Inferior parietal cortex (tissue), 1 donor: ENCODE measurements at regions not wholly inside any gene's neighbourhood (a gene's known extent, or its start where the extent isn't known, plus 50 kb on each side); places are given as distances from the start of the nearest gene placed in this dataset.

ENCODE experiments used
- DNase-seq: peaks from one replicate; pipeline ENCODE4 v3.0.0-alpha.2; 2016; ENCODE audit errors: extremely low spot score

GRCh38 chr16:55116165-55116920, 185.7 kb downstream of the IRX5 start:
- no peak for DNase-seq

- DNase-seq = no peak
These were observed 188.1 kb downstream of the IRX5 start for GRCh38 chr16:55118701-55119260.

GRCh38 chr16:55120408-55120807, 189.7 kb downstream of the IRX5 start:
- no peak for DNase-seq

GRCh38 chr16:55120826-55121225, 190.2 kb downstream of the IRX5 start:
- no peak for DNase-seq

- DNase-seq = no peak
These were observed 193.0 kb downstream of the IRX5 start for GRCh38 chr16:55123652-55124051.

DNA sequence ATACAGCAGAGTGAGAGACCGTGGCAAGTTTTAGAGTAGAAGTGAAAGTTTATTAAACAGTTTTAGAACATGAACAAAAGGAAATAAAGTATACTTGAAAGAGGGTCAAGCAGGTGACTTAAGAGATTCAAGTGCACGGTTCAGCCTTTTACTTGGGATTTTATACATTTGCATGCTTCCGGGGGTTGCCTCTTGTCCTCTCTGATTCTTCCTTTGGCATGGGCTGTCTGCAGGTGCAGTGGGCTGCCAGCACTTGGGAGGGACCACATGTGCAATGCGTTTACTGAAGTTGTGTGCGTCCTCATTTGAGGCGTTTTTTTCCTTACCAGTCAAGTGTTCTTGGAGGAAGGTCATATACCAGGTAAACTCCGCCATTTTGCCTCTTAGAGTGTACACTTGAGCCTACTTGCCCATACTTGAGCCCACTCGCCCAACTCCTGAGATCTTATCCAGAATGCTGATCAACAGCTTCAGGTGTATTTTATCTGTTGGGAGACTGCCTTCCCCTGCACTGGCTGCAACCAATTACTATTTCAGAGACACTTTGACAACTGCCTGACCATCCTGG, 195.2 kb downstream of the IRX5 start:
- no peak for DNase-seq

DNA sequence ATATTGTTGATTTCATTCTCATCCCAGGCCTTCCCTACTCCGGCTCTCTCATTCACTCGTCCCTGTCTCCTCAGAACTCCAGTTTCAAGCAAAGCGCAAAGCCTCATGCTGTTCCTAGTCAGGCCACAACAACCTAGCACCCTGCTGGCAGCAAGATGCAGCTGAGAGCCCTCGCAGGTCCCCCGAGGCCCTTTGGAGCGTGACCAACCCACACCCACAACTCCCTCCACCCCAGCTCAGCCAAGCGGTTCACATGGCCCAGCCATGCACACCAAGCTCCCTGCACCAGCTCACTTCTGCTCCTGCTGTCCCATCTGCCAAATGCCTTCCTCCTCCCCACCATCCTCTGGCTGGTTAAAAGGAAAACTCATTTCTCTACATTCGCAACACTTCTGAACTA, 195.8 kb downstream of the IRX5 start:
- no peak for DNase-seq

DNA sequence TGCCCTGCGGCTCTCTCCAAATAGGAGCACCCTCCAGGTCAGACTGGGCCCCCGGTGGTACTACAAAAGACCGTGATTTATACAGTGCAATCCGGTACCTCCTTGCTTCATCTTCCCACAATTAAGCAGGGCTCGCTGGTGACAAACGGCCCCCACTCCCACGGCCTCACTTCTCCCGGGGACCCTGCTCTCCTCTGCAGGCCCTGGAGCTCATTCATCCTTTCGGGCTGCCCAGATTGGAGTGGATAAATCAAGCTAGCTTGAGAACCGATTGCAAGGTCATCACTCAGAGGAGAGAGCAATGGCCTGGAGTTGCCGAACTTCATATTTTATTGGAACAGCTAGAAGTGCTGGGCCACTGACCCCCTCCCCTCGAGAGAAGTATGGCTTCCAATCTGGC, 193.5 kb upstream of the IRX6 start:
- no peak for DNase-seq

DNA sequence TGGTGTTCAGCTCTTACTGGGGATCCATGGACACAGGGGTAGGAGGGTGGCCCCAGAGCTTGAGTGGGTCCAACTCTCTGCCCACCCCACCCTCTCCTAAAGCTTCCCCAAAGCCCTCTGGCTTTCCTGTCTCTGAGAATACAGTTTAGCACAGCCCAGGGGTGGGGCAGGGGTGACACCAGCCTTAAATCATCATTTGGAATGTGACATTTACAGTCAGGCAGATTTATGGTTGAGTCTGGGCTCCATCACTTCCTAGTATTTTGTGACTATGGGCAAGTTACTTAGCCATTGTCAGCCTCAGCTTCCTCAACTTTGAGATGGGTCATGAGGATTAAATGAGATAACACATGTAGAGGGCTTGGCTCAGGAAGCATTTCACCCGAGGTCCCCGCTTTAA, 193.1 kb upstream of the IRX6 start:
- no peak for DNase-seq

GRCh38 chr16:55133654-55134053, 190.3 kb upstream of the IRX6 start:
- no peak for DNase-seq

GRCh38 chr16:55136356-55137150, 187.4 kb upstream of the IRX6 start:
- no peak for DNase-seq

GRCh38 chr16:55138298-55138697, 185.7 kb upstream of the IRX6 start:
- no peak for DNase-seq

- no peak for DNase-seq
These were observed 181.6 kb upstream of the IRX6 start for GRCh38 chr16:55142405-55142804.

DNA sequence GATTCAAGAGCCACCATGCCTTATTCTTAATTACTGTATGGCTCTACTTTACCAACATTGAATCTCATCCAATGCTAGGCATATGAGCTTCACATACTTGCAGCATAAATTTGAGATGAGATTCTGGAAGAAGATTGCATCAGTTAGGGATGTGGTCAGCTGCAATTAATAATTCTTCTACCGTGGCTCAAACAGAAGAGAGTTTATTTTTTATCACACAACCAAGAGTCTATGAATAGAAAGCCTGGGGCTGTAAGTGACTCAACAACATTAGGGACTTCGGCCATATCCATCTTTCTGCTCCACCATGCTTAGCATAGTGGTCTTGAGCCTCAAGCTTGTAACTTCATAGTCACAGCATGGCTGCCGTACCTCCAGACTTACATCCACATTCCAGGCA, 179.4 kb upstream of the IRX6 start:
- no peak for DNase-seq

GRCh38 chr16:55145771-55146603, 178.0 kb upstream of the IRX6 start:
- no peak for DNase-seq

- DNase-seq = no peak
These were observed 177.0 kb upstream of the IRX6 start for GRCh38 chr16:55146966-55147365.

DNA sequence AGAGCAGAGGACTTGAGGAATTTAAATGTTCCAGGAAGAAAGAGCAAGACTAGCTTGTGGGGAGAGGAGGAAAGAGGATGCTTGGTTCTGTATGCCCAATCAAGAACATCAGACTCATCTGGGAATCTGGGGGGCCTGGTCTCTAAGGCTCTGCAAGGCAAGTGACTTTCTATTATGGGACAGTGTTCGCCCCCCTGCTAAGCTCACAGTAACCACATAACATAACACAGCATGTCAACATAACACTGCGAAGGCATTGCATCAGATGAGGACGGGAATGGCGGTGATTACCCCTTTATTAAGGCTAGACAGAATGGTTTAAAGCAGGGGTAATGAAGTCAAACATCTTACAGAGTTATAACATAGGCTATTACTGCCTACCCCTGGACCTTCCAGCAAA, 176.6 kb upstream of the IRX6 start:
- no peak for DNase-seq

DNA sequence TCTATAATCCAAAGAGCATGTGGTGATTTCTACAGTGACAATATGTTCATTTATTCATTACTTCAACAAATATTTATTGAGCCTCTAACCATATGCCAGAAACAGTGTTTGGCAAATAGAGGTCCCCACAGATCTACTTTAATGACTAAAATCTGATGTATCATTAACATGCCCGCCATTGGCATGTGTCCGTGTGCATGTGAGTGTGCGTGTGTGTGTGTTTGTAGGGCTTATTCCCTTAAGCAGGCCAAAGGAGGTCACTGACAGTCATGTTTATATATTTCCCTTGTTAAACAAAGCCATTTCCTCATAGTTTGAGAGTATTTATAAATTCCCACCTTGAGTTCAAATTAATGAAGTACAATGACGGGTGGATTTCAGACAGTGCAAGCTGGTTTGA, 174.4 kb upstream of the IRX6 start:
- no peak for DNase-seq

- no peak for DNase-seq
These were observed 172.3 kb upstream of the IRX6 start for GRCh38 chr16:55151561-55152305.

- DNase-seq = no peak
These were observed 171.1 kb upstream of the IRX6 start for GRCh38 chr16:55152875-55153390.

DNA sequence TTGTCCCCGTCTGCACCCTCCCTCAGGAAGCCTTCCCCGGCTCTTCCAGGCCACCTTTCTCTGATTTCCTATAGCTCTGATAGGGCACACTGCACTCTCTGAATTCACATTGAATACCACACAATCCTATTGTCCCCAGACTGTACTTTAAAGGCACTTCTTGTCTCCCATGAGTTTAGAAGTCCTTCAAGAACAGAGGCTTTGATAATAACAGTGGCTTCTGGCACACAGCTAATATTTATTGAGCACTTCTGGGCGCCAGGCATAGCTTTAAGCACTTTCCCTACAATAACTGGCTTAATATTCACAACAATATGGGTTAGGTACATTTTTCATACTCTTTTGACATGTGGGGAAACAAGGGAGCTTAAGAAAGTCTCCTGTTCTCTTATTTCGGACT, 169.7 kb upstream of the IRX6 start:
- no peak for DNase-seq
